HG03103 (cell line): ENCODE measurements at regions not wholly inside any gene's neighbourhood (a gene's known extent, or its start where the extent isn't known, plus 50 kb on each side); places are given as distances from the start of the nearest gene placed in this dataset.

Source experiments
- ATAC-seq: cut with Tn5 transposase; IDR thresholded peaks from one replicate; pipeline ENCODE4 v1.9.1; 2021; ENCODE audit warnings: low read depth; ENCODE audit not compliant: unreplicated experiment

GRCh38 chr18:30562231-30562630 lies 480.3 kb downstream of the DSC3 start:
- ATAC-seq: no peak

DNA sequence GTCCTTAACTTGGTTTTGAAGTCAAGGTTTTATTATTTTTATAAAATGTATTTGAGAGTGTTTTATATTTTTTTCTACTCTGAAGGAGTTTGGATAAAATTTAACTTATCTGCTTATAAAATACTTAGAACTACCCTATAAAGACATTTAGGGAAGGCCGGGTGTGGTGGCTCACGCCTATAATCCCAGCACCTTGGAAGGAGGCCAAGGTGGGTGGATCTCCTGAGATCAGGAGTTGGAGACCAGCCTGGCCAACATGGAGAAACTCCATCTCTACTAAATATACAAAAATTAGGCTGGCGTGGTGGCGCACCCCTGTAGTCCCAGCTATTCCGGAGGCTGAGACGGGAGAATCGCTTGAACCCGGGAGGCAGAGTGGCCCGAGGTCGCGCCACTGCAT lies 486.4 kb downstream of the DSC3 start:
- ATAC-seq: no peak

DNA sequence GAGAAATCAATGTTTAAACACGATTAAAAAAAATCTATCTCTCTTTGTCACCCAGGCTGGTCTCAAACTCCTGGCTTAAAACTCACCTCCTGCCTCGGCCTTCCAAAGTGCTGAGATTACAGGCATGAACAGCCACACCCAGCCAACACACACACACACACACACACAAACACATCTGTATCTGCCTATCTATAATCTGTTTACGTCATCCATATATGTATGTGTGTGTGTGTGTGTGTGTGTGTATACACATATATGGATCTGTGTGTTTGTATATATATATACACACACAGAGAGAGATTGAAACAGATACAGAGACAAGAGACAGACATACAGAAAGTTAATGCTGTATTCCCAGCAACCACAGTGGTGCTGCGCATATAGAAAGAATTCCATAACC lies 497.1 kb downstream of the DSC3 start:
- ATAC-seq: no peak

- no peak for ATAC-seq
These were observed 498.4 kb downstream of the DSC3 start for GRCh38 chr18:30544141-30544540.

- no peak for ATAC-seq
These were observed 508.8 kb downstream of the DSC3 start for GRCh38 chr18:30533716-30534115.

- no peak for ATAC-seq
These were observed 514.6 kb downstream of the DSC3 start for GRCh38 chr18:30527917-30528316.

DNA sequence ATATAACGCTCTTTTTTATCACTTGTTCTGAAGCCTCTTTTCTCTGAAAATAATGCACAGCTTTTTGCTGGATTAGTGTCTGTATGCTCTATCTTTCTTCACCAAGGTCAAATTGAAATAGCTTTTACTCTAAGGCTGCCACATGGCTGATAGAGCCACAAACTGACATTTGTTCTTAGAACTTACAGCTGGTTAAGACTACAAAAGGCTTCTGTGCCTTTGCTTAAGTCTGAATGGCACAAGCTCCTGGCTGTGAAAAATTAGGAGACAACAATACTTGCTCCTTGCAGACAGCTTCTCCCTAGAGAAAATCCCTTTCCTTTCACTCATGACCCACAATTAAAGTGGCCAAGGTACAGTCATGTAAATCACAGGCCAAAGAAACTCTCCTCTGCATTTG lies 515.3 kb downstream of the DSC3 start:
- no peak for ATAC-seq

GRCh38 chr18:30522288-30522929 lies 520.1 kb downstream of the DSC3 start:
- ATAC-seq: no peak

DNA sequence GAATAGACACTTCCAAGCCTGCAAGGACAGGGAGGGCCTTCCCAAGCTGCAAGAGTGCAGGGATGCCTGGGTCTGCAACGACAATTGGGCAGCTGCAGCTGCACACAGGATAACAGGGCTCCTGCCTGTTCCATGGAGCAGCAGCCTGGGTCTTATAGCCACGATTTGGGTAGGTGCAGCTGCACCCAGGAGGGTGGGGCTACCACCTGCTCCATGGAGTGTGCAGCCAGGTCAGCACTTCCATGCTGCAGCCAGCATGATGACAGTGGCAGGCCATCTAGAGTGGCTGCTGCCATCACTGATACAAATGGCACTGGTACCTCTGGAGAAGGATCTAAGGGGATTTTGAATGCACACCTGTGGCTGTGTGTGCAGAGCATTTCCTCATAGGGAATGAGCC lies 528.5 kb downstream of the DSC3 start:
- no peak for ATAC-seq

DNA sequence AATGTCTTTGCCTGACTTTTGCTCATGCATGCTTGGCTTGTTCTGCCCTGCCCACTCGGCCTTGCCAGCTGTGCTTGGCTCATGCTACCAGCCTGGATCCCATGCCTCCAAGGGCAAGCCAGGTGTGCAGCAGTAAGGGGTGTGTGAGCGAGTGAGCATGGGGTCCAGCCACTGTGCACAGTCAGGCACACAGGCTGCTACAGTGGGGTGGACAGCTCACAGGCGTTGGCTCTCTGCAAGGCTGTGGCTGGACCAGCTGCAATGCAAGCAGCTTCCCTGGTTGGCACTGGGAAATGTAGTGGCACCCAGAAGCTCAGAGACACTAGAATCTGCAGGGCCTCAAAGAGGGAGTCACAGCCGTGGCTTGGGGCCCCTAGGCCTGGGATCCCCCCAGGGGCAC lies 529.7 kb downstream of the DSC3 start:
- ATAC-seq: no peak

DNA sequence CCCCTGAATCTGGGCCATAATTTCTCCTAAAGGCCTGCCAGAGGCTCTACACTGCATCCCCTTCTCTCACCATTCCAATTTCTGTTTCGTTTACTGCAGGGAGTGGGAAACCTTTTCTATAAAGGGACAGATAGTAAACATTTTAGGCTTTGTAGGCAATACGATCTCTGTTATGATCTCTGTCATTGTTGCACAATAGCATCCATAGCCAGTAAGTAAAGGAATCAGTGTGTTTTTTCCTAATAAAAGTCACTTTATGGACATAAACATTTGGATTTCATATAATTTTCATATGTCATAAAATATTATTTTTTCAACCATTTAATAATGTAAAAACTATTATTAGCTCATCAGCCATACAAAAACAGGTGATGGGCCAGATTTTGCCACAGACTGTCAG lies 531.7 kb downstream of the DSC3 start:
- ATAC-seq: no peak

GRCh38 chr18:30501594-30501993 lies 540.9 kb downstream of the DSC3 start:
- ATAC-seq: no peak

- ATAC-seq: no peak
These were observed 542.1 kb downstream of the DSC3 start for GRCh38 chr18:30500240-30500945.

DNA sequence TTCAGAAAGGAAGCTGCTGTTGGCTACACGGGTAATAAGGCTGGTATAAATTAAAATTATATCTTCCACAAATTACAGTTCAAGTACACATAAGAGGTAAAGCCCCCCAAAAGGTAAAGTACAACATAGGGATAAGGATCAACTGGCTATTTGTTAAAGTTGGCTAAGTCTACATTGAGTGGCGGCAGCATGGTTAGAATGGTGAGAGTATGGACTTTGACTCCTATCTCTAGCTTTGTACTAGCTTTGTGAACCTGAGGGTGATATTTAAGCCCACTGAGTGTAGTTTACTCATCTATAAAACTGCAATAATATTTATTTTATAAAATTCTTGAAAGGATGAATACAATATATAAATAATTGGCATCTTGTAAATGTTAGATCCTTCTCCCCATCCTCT lies 542.8 kb downstream of the DSC3 start:
- ATAC-seq: no peak

DNA sequence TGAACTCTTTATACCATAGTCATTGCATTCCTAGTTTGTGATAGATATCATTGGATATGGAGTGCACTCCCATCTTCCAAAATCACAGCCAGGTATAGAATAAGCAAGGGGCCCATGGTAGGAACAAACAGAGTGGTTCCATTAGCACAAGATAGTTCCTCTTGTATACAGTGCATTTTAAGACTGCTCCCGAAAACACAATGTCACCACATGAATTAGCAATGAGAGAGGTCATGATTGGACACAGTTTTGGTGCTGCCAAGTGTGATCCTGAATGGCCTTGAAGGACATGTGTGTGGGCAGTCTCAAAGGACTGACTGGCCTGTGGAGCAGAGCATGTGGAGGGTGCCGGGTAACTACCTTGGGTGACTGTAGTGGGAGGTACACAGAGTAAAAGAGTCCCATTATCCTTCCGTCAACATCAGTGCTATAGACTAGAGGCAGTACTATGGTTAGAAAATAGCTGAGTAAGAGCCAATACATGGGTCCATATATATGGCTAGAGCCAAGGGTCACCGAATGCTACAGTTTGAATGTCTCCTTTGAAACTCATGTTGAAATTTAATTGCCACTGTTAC lies 549.9 kb downstream of the DSC3 start:
- no peak for ATAC-seq

- ATAC-seq: no peak
These were observed 550.6 kb downstream of the DSC3 start for GRCh38 chr18:30491815-30492551.

- no peak for ATAC-seq
These were observed 552.5 kb downstream of the DSC3 start for GRCh38 chr18:30489890-30490643.

DNA sequence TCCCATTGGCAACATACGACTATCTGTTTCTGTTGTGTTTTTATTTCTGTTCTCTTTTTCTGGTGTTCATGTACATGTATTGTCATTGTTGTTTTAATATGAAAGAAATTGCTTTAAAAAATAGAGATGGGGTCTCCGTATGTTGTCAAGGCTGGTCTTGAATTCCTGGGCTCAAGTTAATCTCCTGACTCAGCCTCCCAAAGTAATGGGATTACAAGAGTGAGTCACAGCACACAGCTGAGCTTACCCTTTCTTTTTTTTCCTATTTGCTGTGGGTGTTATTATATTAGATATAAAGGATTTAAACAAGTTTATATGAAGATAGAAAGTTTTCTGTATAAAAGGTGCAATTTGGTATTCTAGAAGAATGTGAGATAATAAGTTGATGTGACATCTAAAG lies 554.6 kb downstream of the DSC3 start:
- ATAC-seq: no peak

DNA sequence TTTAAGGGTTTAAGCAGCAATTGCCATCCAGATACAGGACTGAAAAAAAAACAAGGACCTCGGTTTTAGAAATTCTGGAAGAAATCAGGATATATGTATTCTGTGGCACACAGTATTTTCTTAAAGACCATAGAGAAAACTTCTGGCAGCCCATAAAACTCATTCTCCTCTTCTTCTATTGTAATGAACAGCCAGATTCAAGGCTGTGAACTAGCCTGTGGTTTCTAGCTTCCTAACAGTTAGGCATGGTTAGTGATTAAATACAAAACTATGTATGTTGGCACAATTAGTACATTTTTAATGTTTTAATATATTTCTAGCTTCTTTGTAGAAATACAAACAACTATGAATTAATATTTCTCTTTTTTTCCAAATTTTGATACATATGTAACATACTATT lies 555.7 kb downstream of the DSC3 start:
- ATAC-seq: no peak

DNA sequence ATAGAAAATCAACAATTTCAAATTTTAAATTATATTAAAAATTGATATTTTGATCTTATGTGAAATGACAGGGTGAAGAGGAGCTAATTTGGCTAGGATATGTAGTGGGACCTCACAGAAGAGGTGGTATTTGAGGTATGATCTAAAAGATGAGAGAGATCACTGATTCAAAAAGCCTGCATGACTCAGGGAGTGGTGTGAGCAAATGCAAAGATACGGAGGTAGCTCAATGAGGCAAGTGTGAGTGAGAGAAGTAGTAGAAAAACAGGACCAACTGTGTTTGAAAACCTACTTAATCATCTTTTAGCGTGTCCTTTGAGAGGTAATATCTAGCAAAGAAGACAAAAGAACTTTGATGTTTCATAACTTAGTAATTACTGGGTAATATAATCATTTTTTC lies 557.5 kb downstream of the DSC3 start:
- ATAC-seq: no peak

DNA sequence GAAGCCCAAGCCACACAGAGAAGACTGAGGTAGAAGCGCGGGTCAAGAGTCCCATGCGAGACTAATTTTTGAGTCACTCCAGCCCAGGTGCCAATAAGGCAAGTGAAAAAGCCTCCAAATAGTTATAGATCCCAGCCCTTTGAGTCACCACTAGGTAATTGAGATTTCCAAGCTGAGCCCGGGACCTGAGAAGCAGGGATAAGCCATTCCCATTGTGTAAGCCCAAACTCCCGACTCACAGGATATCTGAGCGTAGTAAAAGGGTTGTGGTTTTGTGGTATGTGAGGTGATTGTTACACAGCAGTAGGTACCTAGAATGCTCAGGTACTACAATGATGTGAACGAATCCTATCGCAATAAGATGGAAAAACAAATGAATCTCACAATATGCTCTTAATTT lies 560.7 kb downstream of the DSC3 start:
- no peak for ATAC-seq
